Upper lobe of left lung (tissue), 4 donors: ENCODE measurements at regions not wholly inside any gene's neighbourhood (a gene's known extent, or its start where the extent isn't known, plus 50 kb on each side); places are given as distances from the start of the nearest gene placed in this dataset.

Experiments
- EP300 ChIP-seq, 4 donors: sonication (generic); formaldehyde crosslinking; IDR thresholded peaks; one replicate each; pipeline ENCODE4 v1.5.1; 2017; ENCODE audit warnings: antibody characterized with exemption in 4 of 4, control low read depth in 2 of 4
- TF ChIP-seq, protein P1 (sequence below), 6 experiments: fragments of 450-650 bp in 4 of 6; fragments of 200-600 bp in 2 of 6; sonication (generic) in 2 of 6; IDR thresholded peaks; one replicate each; pipeline ENCODE4 v1.5.1; 2016 to 2019; ENCODE audit warnings: antibody characterized with exemption in 6 of 6

DNA sequence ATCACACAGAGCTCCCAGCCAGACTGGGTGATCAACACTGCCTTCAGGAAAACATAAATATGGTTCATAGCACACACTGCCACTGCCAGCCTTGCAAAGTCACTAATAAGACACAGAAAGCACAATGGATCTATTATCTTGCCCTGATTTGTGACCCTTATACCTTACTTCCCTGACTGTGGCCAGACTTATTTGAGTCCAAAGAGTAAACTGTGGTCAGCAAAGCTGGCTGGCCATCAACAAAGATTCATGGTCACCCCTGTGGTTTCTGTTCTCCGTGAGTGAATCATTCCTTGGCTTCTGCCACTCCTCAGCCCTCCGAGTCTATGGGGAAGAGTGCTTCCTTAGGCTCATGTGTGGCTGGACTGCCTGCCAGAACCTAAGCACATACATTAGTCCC is 437.7 kb downstream of the RAP2B start:
- TF ChIP-seq, protein P1, sequence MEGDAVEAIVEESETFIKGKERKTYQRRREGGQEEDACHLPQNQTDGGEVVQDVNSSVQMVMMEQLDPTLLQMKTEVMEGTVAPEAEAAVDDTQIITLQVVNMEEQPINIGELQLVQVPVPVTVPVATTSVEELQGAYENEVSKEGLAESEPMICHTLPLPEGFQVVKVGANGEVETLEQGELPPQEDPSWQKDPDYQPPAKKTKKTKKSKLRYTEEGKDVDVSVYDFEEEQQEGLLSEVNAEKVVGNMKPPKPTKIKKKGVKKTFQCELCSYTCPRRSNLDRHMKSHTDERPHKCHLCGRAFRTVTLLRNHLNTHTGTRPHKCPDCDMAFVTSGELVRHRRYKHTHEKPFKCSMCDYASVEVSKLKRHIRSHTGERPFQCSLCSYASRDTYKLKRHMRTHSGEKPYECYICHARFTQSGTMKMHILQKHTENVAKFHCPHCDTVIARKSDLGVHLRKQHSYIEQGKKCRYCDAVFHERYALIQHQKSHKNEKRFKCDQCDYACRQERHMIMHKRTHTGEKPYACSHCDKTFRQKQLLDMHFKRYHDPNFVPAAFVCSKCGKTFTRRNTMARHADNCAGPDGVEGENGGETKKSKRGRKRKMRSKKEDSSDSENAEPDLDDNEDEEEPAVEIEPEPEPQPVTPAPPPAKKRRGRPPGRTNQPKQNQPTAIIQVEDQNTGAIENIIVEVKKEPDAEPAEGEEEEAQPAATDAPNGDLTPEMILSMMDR (IDR thresholded peaks at IDR 0.05) = no peak
- TF ChIP-seq EP300 (IDR thresholded peaks at IDR 0.05) = no peak
